Neuron (in vitro differentiated cells): ENCODE measurements at regions not wholly inside any gene's neighbourhood (a gene's known extent, or its start where the extent isn't known, plus 50 kb on each side); places are given as distances from the start of the nearest gene placed in this dataset.

ENCODE experiments used
- H2AFZ ChIP-seq: one replicate; pipeline ENCODE4 v1.6.1; 2013; ENCODE audit warnings: low read depth, mild to moderate bottlenecking, inconsistent platforms, low read length, moderate library complexity
- H3K27me3 ChIP-seq: one replicate; pipeline ENCODE4 v1.6.1; 2013; ENCODE audit warnings: low read length; ENCODE audit not compliant: insufficient read depth
- H3K36me3 ChIP-seq: one replicate; pipeline ENCODE4 v1.6.1; 2013; ENCODE audit warnings: low read length; ENCODE audit not compliant: insufficient read depth
- H3K4me1 ChIP-seq: one replicate; pipeline ENCODE4 v1.6.1; 2013; ENCODE audit warnings: low read length; ENCODE audit not compliant: insufficient read depth
- H3K4me3 ChIP-seq: 2 replicates; pipeline ENCODE4 v1.5.1; 2013; ENCODE audit warnings: mild to moderate bottlenecking, low read length, moderate library complexity
- H3K9me3 ChIP-seq: one replicate; pipeline ENCODE4 v1.6.1; 2013; ENCODE audit warnings: low read length

DNA sequence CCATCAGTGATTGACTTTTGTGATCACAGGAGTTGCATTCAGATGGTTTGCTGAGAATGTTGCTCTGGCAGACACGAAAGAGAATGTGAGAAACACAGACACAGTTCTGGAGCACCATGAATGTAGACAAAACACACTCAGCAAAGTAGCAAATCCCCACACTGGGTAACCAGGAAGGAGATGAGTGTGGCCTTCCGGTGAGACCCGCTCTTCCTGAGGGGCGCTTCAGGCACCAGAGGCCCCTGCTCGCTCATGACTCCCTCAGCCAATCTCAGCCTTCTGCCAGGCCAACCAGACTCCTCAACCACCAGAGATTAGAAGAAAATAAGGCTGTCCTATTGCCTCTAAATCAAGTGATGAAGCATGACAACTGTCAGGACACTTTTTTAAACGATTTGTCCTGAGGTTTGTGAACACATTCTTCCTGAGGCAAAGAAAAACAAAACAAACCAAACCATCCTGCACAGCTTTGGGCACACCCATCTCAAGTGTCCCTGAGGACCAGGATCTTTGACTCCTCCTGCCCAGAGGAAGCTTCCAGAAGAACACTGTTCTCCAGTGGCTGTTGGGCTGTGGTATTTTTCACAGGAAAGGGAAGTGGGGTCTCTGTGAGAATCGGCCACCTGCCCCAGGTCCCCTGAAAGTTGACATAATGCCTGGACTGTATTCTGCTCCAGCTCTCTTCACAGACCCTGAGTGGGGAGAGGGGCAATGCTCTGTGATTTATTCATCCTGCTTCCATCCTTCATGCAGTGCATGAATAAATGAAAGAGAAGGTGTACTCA lies 152.8 kb downstream of the BCL11A start:
- no peak overlapping the region for H3K4me3 ChIP-seq
- H3K27me3 ChIP-seq, result no peaks in the 10 kb centered on the region
- no peaks in the 10 kb centered on the region for H3K9me3 ChIP-seq

DNA sequence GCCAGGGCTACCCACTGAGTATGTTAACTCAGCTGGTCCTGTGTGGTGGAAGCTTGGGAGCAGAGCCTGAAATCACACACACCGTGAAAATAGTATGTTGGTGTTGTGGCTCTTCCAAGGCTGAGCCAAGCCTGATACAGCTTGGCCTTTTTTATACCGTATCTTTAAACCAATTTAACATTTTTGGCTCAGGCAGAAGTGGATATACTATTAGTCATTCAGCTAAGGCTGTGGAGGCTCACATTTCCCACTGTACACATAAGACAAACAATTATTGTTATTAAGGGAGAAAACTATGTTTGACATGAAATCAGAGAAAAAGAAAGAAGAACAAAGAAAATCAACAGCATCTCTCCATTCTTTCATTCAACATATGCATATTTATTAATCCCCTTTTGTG lies 159.0 kb downstream of the BCL11A start:
- Histone ChIP-seq H3K4me1 (no peaks in the 10 kb centered on the region), H3K9me3 (no peaks in the 10 kb centered on the region), H2AFZ (no peak overlapping the region), H3K36me3 (no peaks in the 10 kb centered on the region), H3K4me3 (no peak overlapping the region), H3K27me3 (no peaks in the 10 kb centered on the region)

More for the DNA sequence above, 152.8 kb downstream of the BCL11A start:
- Histone ChIP-seq H2AFZ (no peak overlapping the region), H3K4me1 (no peaks in the 10 kb centered on the region), H3K36me3 (no peaks in the 10 kb centered on the region)

DNA sequence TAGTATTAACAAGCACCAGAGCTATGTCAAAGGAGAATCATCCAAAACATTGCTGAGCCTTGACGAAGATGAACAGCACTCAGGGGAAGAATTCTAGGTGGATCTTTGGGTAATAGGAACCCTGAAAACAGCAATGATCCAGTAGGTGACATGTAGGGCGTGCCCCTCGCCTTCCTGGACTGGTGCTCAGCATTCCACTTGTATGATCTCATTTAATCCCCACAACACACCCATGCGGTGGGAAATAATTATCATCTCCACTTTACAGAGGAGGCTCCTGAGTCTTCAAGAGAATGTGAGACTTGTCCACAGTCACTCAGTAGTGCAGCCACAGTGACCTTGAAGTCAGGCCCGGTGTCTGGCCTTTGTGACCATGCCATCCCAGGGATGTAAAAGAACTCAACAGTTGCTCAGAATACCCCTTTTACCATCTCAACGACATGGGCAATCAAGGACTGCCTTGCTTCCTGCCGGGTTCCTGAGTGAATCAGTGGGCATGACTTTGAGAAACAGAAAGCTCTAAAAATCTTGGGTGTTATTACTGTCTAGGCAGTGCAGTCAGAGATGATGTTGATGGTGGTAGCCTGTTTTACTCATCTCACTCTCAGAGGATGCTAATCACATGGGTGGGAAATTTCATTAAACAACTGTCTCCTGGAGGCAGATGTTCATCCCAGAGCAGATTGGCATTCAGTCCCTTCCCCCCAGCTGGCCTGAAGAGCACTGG lies 161.6 kb downstream of the BCL11A start:
- H2AFZ ChIP-seq, result no peak overlapping the region
- no peaks in the 10 kb centered on the region for H3K36me3 ChIP-seq
- H3K27me3 ChIP-seq, result no peaks in the 10 kb centered on the region
- H3K9me3 ChIP-seq, result no peaks in the 10 kb centered on the region
- no peak overlapping the region for H3K4me3 ChIP-seq
- no peaks in the 10 kb centered on the region for H3K4me1 ChIP-seq

DNA sequence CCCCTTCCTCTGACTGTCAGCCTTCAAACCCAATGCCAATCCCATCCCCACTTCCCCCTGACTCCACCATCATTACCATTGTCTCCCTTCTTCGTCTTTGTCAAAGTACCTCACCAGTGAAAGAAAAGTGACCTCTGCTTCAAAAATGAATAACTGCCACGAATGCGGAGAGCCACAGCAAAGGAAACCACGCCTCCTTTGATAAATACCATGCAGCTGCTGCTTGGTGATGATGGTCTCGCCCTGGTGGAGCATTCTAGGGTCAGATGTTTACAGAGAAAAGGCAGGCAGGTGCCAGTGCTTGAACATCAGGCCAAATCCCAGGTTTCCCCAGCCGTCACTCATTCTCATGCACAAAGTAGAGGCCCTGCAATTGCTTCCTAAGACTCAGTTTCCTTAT lies 162.2 kb downstream of the BCL11A start:
- Histone ChIP-seq H2AFZ (no peak overlapping the region), H3K36me3 (no peaks in the 10 kb centered on the region), H3K4me3 (no peak overlapping the region), H3K9me3 (no peaks in the 10 kb centered on the region), H3K4me1 (no peaks in the 10 kb centered on the region), H3K27me3 (no peaks in the 10 kb centered on the region)

DNA sequence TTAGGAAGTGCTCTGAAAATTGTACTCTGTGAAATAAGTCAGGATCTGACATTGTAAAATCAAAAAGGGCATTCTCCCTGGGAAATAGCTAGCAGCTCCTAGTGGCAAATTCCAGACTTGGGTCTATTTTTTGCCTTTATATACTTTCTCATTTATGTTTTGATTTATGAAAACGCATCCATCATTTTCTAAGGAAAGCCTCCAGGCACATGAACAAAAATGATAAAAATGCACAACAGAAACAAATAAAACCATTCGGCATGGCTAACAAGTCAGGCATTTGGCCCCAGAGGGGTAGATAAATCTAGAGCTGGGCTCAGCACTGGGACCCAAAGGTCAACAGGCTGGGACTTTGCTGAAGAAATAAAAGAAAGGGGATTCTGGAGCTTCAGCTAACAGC lies 167.0 kb downstream of the BCL11A start:
- Histone ChIP-seq H3K27me3 (no peaks in the 10 kb centered on the region), H3K36me3 (no peaks in the 10 kb centered on the region), H3K4me1 (no peaks in the 10 kb centered on the region), H3K9me3 (no peaks in the 10 kb centered on the region), H2AFZ (no peak overlapping the region), H3K4me3 (no peak overlapping the region)

DNA sequence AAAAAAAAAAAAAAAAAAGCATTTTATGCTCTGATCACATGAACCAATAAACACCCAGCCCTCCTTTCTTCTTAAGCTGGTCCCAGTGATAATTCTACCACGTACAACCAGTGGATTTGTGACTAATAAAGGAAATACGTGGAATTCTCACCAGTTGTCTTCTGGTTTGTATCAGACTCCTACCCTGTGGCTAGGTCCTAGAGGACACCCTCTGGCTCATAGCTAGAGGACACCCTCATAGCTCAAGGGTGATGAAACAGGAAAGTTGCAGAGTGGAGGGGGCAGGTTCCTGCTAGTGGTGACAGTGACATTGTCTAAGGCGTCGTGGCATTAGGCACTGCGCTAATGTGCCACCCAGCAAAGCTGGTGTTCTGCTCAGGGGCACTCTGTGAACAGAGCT lies 167.8 kb downstream of the BCL11A start:
- H3K4me1 ChIP-seq, result no peaks in the 10 kb centered on the region
- no peak overlapping the region for H3K4me3 ChIP-seq
- H3K27me3 ChIP-seq, result no peaks in the 10 kb centered on the region
- no peak overlapping the region for H2AFZ ChIP-seq
- H3K36me3 ChIP-seq, result no peaks in the 10 kb centered on the region
- H3K9me3 ChIP-seq, result no peaks in the 10 kb centered on the region

DNA sequence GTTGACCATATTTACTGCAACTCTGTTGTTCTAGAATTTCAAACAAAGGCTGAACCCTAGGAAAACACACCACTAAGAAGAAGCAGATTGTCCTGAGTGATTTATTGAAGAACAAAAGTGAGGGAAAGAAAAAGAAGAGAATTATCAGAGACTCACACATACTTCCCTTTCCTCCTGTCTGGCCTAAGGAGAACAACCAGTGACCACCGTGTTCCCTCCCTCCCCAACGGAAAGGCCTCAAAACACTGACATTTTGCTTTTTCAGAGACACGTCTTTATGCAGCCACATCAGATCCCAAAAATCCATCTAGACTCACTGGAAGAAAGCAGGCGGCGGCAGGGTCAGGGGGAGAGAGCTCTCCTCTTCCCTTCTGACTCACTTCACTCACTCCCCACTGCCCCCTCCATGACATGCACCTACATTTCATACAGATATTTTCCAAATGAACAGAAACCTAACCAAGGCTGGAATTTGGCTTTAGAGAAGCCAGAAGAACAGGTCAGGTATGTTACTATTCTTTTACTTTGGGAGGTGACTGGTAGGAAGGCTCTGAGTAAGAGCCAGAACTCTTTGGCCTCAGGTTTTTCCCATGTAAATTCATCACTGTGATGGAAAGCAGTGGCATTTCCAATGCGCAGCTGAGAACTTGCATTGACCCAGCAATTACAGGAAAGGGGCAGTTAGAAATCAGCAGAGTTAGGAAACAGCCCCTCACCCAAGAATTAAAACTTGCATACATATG lies 169.9 kb downstream of the BCL11A start:
- Histone ChIP-seq H2AFZ (no peak overlapping the region), H3K27me3 (no peaks in the 10 kb centered on the region), H3K9me3 (no peaks in the 10 kb centered on the region), H3K4me1 (no peaks in the 10 kb centered on the region), H3K36me3 (no peaks in the 10 kb centered on the region), H3K4me3 (no peak overlapping the region)

DNA sequence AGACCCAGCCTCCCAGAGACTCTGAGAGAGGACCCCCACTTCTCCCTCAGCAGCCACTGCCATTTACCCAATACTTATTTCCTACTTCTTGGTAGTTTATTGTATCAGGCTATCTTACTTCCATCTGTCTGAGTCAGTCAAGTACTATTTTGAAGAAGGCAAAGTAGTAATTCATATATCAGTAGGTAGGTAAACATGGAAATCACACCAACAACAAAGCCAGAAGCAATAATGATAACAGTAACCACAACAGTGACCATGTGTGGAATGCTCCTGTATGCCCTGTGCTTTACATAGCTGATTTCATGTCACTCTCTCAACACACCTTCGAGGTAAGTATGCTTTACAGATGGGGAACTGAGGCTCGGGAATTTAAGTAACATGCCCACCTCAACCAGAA lies 173.0 kb downstream of the BCL11A start:
- Histone ChIP-seq H3K27me3 (no peaks in the 10 kb centered on the region), H2AFZ (no peak overlapping the region), H3K36me3 (no peaks in the 10 kb centered on the region), H3K4me1 (no peaks in the 10 kb centered on the region), H3K4me3 (no peak overlapping the region), H3K9me3 (no peaks in the 10 kb centered on the region)

DNA sequence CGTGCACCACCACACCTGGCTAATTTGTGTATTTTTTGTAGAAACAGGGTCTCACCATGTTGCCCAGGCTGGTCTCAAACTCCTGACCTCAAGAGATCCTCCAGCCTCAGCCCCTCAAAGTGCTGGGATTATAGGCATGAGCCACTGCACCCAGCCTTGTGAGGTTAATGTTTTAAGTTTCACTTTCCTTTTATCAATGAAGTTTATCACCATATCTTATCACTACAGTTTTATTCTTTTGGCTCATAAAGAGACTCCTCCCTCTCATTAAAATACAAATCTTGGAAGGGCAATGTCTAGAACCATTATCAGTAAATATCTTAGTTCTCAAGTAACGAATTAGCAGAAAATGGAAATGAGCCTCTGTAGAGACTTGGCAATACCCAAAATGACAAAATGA lies 173.8 kb downstream of the BCL11A start:
- Histone ChIP-seq H3K9me3 (no peaks in the 10 kb centered on the region), H3K36me3 (no peaks in the 10 kb centered on the region), H3K4me3 (no peak overlapping the region), H3K4me1 (no peaks in the 10 kb centered on the region), H3K27me3 (no peaks in the 10 kb centered on the region), H2AFZ (no peak overlapping the region)

DNA sequence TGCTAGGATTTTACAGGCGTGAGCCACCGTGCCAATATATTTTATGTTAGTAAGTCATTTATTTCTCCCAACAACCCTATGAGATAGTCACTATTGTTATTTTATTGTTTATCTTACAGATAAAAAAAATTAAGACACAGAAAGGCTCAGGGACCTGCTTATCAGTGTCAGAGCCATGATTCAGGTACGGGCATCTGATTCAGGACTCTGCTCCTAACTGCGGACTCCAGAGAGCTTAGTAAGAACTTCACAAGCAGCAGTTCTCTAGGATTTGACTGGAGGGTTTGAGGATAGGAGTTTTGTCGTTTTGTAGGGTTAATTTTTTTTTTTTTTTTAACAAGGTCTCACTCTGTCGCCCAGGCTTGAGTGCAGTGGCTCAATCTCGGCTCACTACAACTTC lies 174.2 kb downstream of the BCL11A start:
- Histone ChIP-seq H3K36me3 (no peaks in the 10 kb centered on the region), H3K9me3 (no peaks in the 10 kb centered on the region), H3K4me3 (no peak overlapping the region), H3K27me3 (no peaks in the 10 kb centered on the region), H2AFZ (no peak overlapping the region), H3K4me1 (no peaks in the 10 kb centered on the region)

DNA sequence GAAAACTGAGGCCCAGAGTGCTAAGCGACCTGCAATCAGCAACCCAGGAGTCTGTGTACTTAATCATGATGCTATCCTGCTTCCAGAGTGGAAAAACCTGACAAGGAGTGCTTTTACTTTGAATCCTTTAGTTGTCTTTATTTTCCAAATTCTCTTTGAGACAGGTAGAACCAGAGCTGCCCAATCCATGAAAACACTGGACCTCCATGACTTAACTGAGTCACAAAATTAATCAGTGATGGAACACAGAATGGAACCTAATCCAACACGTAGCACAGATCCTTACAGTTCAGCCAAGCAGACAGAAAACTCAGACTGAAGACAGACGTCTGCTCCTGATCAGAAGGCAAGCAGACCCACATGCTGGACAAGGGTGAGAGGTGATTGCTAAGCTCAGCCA lies 175.6 kb downstream of the BCL11A start:
- Histone ChIP-seq H3K36me3 (no peaks in the 10 kb centered on the region), H3K27me3 (no peaks in the 10 kb centered on the region), H3K9me3 (no peaks in the 10 kb centered on the region), H3K4me1 (no peaks in the 10 kb centered on the region), H3K4me3 (no peak overlapping the region), H2AFZ (no peak overlapping the region)

DNA sequence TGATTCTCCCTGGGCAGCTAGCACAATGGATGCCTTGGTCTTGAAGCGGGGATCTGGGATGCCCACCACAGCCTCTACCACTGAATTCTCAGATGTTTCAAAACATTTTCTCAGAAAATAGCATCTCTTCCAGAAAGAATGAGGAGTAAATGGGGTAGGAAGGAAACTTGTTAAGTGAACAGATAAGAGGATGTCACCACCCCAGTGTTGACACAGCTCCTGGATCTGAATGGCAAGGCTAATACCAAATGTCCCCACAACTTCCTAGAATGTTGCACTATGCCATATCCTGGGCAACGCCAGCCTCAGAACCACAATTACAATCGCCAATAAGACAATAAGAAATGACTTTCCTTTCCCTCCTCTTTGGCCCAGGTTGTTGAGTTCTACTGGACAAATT lies 177.2 kb downstream of the BCL11A start:
- Histone ChIP-seq H3K4me3 (no peak overlapping the region), H3K27me3 (no peaks in the 10 kb centered on the region), H3K9me3 (no peaks in the 10 kb centered on the region), H3K36me3 (no peaks in the 10 kb centered on the region), H3K4me1 (no peaks in the 10 kb centered on the region), H2AFZ (no peak overlapping the region)

DNA sequence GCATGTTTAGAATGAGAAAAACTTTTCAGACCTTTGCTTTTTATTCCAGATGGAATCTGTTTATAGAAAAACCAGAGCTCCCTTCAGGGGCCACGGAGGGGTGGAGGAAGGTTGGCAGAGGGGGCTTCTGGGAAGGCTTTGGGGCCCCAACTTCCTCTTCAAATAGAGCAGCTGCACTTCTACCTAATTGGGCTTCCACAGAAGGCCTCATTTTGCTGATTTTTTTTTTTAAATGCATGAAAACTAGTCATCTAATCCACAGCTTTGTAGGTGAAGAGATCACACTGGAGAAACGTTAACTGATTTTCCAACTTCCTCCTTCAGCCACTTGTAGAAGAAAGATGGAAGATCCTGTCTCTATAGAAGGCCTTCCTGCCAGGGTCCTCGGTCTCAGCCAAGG lies 181.8 kb downstream of the BCL11A start:
- H3K4me1 ChIP-seq, result no peaks in the 10 kb centered on the region
- no peak overlapping the region for H3K4me3 ChIP-seq
- no peaks in the 10 kb centered on the region for H3K27me3 ChIP-seq
- no peaks in the 10 kb centered on the region for H3K9me3 ChIP-seq
- H3K36me3 ChIP-seq, result no peaks in the 10 kb centered on the region
- H2AFZ ChIP-seq, result no peak overlapping the region
